ENCODE measurements at regions not wholly inside any gene's neighbourhood (a gene's known extent, or its start where the extent isn't known, plus 50 kb on each side); places are given as distances from the start of the nearest gene placed in this dataset.

DNA sequence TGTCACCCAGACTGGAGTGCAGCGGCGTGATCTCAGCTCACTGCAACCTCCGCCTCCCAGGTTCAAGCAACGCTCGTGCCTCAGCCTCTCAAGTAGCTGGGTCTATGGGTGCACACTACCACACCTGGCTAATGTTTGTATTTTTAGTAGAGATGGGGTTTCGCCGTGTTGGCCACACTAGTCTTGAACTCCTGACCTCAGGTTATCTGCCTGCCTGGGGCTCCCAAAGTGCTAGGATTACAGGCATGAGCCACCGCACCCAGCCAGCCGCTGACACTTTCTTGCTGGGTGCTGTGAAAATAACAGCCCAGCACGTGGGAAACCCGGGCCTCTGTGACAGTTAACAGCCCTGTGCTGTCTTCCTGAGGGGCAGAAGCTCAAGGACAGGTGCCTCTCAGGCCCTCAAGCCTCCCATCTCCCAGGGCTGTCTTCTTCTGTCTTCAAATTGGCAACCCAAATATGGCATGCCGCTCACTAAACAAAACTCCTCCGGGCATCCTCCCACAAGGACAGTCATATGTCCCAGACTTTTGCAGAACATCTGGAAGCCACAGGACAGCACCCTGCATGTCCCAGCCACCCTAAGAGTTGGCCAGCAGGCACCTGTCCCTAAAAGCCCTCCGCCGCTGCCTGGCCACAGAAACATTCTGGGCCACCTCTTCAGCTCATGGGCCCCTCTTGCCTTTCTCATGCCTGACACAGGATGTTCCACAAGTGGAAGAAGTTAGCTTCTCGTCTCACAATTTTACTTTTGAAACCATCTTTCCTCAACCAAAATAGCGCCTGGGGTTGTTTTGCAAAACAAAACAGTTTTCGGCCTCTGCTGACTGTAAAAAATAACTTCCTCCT is 233.6 kb downstream of the SYK start:
- peaks cover 13% of the 10 kb centered on the region for H3K4me1 ChIP-seq
- no peak for TF ChIP-seq CTCF (IDR thresholded peaks at IDR 0.05; ENCODE audit: low read depth, low read length)
- no peak for DNase-seq
- H3K27me3 ChIP-seq: no peaks in the 10 kb centered on the region
- no peak overlapping the region for H3K4me3 ChIP-seq (ENCODE audit: low read depth, low read length)
- no peaks in the 10 kb centered on the region for H3K9me3 ChIP-seq
- H3K36me3 ChIP-seq: no peaks in the 10 kb centered on the region

DNA sequence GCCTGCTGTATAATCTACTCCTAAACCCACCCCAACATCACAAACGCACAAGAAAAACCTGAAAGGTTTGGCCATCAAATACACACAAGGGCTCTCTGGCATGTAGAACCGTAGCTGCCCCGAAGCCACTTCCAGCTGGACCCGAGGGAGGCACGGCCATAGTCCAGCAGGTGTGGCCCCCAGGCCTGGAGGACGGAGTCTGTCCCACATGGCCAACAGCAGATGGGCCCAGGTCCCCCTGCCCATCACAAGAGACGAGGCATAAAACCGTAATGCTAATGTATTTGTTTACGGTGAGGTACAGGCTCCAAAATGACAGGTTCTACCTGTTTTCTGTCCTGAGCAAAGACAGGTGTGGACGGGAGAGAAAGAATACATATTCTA is 234.2 kb downstream of the SYK start:
- H3K27me3 ChIP-seq: no peaks in the 10 kb centered on the region
- no peaks in the 10 kb centered on the region for H3K36me3 ChIP-seq
- DNase-seq: no peak
- H3K4me3 ChIP-seq (ENCODE audit: low read depth, low read length): no peak overlapping the region
- H3K4me1 ChIP-seq: peaks cover 13% of the 10 kb centered on the region
- no peaks in the 10 kb centered on the region for H3K9me3 ChIP-seq
- no peak for TF ChIP-seq CTCF (IDR thresholded peaks at IDR 0.05; ENCODE audit: low read depth, low read length)

DNA sequence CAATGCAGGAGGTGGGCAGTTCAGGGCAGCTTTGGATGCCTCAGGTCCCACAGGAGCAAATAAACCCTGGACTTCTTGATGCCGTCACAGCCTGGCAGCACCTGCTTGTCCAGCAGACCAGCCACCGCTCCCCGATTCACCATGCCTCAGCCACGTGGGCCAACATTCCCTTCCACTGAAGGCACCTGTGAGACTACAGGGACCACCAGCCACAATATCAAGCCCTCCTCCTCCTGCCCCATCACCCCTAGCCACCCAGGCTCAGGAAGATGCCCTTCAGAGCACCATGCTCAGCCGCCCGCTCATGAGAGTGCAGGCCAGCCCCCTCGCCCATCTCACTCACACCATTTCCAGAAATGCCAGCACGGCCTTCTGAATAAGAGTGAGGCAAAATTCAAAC is 234.7 kb downstream of the SYK start:
- Histone ChIP-seq H3K9me3 (no peaks in the 10 kb centered on the region), H3K27me3 (no peaks in the 10 kb centered on the region), H3K4me1 (peaks cover 13% of the 10 kb centered on the region), H3K36me3 (no peaks in the 10 kb centered on the region), H3K4me3 (ENCODE audit: low read depth, low read length) (no peak overlapping the region)
- no peak for DNase-seq
- TF ChIP-seq CTCF (IDR thresholded peaks at IDR 0.05; ENCODE audit: low read depth, low read length): no peak

DNA sequence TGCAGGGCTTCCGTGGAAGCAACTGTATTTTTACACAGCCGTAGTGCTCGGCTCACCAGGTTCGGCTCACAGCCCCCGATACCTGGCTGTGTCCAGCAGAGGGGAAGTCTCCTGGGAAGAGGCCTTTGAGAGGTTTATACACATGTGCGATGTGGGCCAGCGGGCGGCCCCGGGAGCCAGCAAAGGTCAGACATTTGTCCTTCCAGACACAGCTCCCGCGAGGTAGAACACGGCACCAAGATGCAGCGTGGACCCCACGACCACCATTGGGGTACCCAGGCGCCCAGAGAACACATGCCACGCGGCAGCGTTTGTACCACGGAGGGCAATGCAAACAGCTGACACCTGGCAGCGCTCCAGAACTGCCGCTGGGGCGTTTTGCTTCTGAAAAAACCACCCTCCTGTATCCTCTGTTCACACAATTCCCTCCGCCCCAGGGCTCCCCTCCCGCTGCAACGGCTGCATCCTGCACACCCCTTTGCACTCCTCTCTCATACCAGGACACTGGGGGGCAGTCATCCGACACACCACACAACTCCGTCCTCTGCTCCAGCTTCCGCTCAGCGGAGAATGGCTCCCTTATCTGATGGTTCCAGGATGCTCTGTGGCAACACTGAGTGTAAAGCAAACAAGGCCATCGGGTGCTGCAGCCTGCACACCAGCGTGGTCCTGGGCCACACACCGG is 235.3 kb downstream of the SYK start:
- H3K36me3 ChIP-seq: no peaks in the 10 kb centered on the region
- no peaks in the 10 kb centered on the region for H3K27me3 ChIP-seq
- H3K4me3 ChIP-seq (ENCODE audit: low read depth, low read length): peak overlapping the region; percentile 38
- peak; percentile 78 for TF ChIP-seq CTCF (IDR thresholded peaks at IDR 0.05; ENCODE audit: low read depth, low read length)
- DNase-seq: peak; percentile 92
- H3K9me3 ChIP-seq: no peaks in the 10 kb centered on the region
- peaks cover 13% of the 10 kb centered on the region for H3K4me1 ChIP-seq

GRCh38 chr9:91037511-91038482 is 236.2 kb downstream of the SYK start:
- H3K27me3 ChIP-seq: no peaks in the 10 kb centered on the region
- H3K4me3 ChIP-seq (ENCODE audit: low read depth, low read length): peak overlapping the region; percentile 5; the same call in 1 of the 2 replicates
- DNase-seq: no peak
- H3K4me1 ChIP-seq: peaks cover 13% of the 10 kb centered on the region
- no peaks in the 10 kb centered on the region for H3K9me3 ChIP-seq
- TF ChIP-seq CTCF (IDR thresholded peaks at IDR 0.05; ENCODE audit: low read depth, low read length): no peak
- H3K36me3 ChIP-seq: no peaks in the 10 kb centered on the region

Measured in BE2C (cell line).